HepG2 (cell line): ENCODE measurements at regions not wholly inside any gene's neighbourhood (a gene's known extent, or its start where the extent isn't known, plus 50 kb on each side); places are given as distances from the start of the nearest gene placed in this dataset.

ENCODE experiments used
- ATAC-seq: fragments of 200-7000 bp; cut with Tn5 transposase; 3 replicates; pipeline ENCODE4 v1.9.1; 2020; ENCODE audit warnings: mild to moderate bottlenecking, moderate library complexity
- BruUV-seq: library from RNA; stranded (reverse); fragments of 400-500 nt; replicated peaks from 2 replicates; lab custom pipeline; 2021; lab: Mats Ljungman, UMichigan
- CTCF ChIA-PET: fragments of 300-600 bp; formaldehyde crosslinking; extraction: SDS; loops from one replicate; lab custom pipeline; 2021; ENCODE audit warnings: low total read pairs, inconsistent platforms, low intra/inter-chr PET ratio; lab: Yijun Ruan, JAX
- POLR2A ChIA-PET: fragments of 350-600 bp; sonication (Branson Sonifier 250); formaldehyde crosslinking; loops from one replicate; lab custom pipeline; 2020; ENCODE audit warnings: antibody characterized with exemption, inconsistent platforms; lab: Yijun Ruan, JAX
- DNase-seq: peaks from one replicate; pipeline ENCODE4 v3.0.0-alpha.2; 2015; ENCODE audit warnings: low spot score
- FAIRE-seq: peaks from 3 replicates; lab custom pipeline; 2011; peaks lifted over from hg19 to GRCh38; lab: Jason Lieb, UNC
- H2AFZ ChIP-seq: one replicate; pipeline ENCODE4 v1.6.1; 2011; ENCODE audit warnings: low read length, inconsistent platforms
- H3K27ac ChIP-seq: fragments of 300-600 bp; 3 replicates; pipeline ENCODE4 v1.8.0; 2011; ENCODE audit warnings: mixed run types, mild to moderate bottlenecking, mixed read lengths, low read length, inconsistent platforms; ENCODE audit not compliant: insufficient read depth; ENCODE audit errors: extremely low read length
- H3K27me3 ChIP-seq, 2 experiments: fragments of 200-600 bp in 1 of 2; 2 replicates in 1 of 2; 3 replicates in 1 of 2; pipeline versions ENCODE4 v1.6.0 to v1.8.0; 2011; ENCODE audit warnings: low read length in 2 of 2, mild to moderate bottlenecking in 2 of 2, moderate library complexity in 2 of 2, inconsistent platforms in 1 of 2; ENCODE audit not compliant: insufficient read depth in 2 of 2, control insufficient read depth in 1 of 2
- H3K36me3 ChIP-seq, 2 experiments: fragments of 200-600 bp in 1 of 2; replicated peaks in 1 of 2; 2 replicates in 1 of 2; 3 replicates in 1 of 2; pipeline versions ENCODE4 v1.5.1 to v1.8.0; 2011; ENCODE audit warnings: low read length in 2 of 2, inconsistent platforms in 1 of 2; ENCODE audit not compliant: insufficient read depth in 2 of 2, control insufficient read depth in 1 of 2
- H3K4me1 ChIP-seq: 2 replicates; pipeline ENCODE4 v1.5.1; 2012; ENCODE audit warnings: low read length, inconsistent platforms; ENCODE audit not compliant: insufficient read depth
- H3K4me2 ChIP-seq: 2 replicates; pipeline ENCODE4 v1.6.0; 2011; ENCODE audit warnings: low read depth, low read length, inconsistent platforms
- H3K4me3 ChIP-seq, 3 experiments: fragments of 200-600 bp in 1 of 3; sonication (generic), shearing (Covaris generic) in 1 of 3; replicated peaks in 1 of 3; 2 replicates each; pipeline ENCODE4 v1.5.1; 2011 to 2016; ENCODE audit warnings: low read length in 3 of 3, inconsistent platforms in 2 of 3, low read depth in 2 of 3, mild to moderate bottlenecking in 2 of 3, control low read depth in 1 of 3, mixed read lengths in 1 of 3; ENCODE audit not compliant: insufficient read depth in 1 of 3
- H3K79me2 ChIP-seq: one replicate; pipeline ENCODE4 v1.6.1; 2011; ENCODE audit warnings: low read length, inconsistent platforms; ENCODE audit not compliant: insufficient read depth
- H3K9ac ChIP-seq: 2 replicates; pipeline ENCODE4 v1.6.0; 2011; ENCODE audit warnings: mild to moderate bottlenecking, low read depth, low read length, inconsistent platforms; ENCODE audit not compliant: insufficient read depth
- H3K9me3 ChIP-seq: 2 replicates; pipeline ENCODE4 v1.5.1; 2012; ENCODE audit warnings: mild to moderate bottlenecking, low read length
- H4K20me1 ChIP-seq: 2 replicates; pipeline ENCODE4 v1.6.0; 2011; ENCODE audit warnings: inconsistent platforms, mild to moderate bottlenecking, low read length, moderate library complexity; ENCODE audit not compliant: insufficient read depth
- ATAD3A ChIP-seq: sonication (generic); formaldehyde crosslinking; IDR thresholded peaks from 2 replicates; pipeline ENCODE4 v1.4.0; 2020; ENCODE audit warnings: missing genetic modification reagents
- CSRNP2 ChIP-seq: sonication (generic); formaldehyde crosslinking; conservative IDR thresholded peaks from 2 replicates; pipeline ENCODE4 v1.8.0; 2022; ENCODE audit warnings: low read depth, missing genetic modification reagents
- EEA1 ChIP-seq: sonication (generic); formaldehyde crosslinking; IDR thresholded peaks from 2 replicates; pipeline ENCODE4 v1.5.1; 2020; ENCODE audit warnings: mild to moderate bottlenecking, missing genetic modification reagents, borderline replicate concordance
- KLF6 ChIP-seq: IDR thresholded peaks from 2 replicates; pipeline ENCODE4 v1.8.0; 2016; ENCODE audit warnings: missing biosample characterization, missing genetic modification reagents
- MYNN ChIP-seq: sonication (generic); formaldehyde crosslinking; IDR thresholded peaks from 2 replicates; pipeline ENCODE4 v1.4.0; 2020; ENCODE audit warnings: mild to moderate bottlenecking, low read depth, missing genetic modification reagents
- ZFP62 ChIP-seq: sonication (generic); formaldehyde crosslinking; IDR thresholded peaks from 2 replicates; pipeline ENCODE4 v1.4.0; 2020; ENCODE audit warnings: missing genetic modification reagents
- ZNF282 ChIP-seq: fragments of 450-650 bp; IDR thresholded peaks from 2 replicates; pipeline ENCODE4 v1.6.1; 2018; ENCODE audit not compliant: partially characterized antibody
- ZNF441 ChIP-seq: sonication (generic); formaldehyde crosslinking; IDR thresholded peaks from 2 replicates; pipeline ENCODE4 v1.7.0; 2021; ENCODE audit warnings: missing genetic modification reagents, borderline replicate concordance
- ZNF776 ChIP-seq: sonication (generic); formaldehyde crosslinking; IDR thresholded peaks from 2 replicates; pipeline ENCODE4 v1.4.0; 2020; ENCODE audit warnings: mild to moderate bottlenecking, missing genetic modification reagents
- WGBS: methylation state at CpG from one replicate; pipeline ENCODE4 v1.1.6; 2017; ENCODE audit warnings: low lambda C conversion rate; 5-methylcytosine and 5-hydroxymethylcytosine counted together
- in situ Hi-C: cut with HindIII; loops from 2 replicates; pipeline ENCODE4 v1.10.0; 2017; ENCODE audit warnings: low pct_unique_long_range_greater_than_20kb; ENCODE audit not compliant: extremely low pct_ligation_motif_present
- intact Hi-C: fragments of 100-400 bp; cut with micrococcal nuclease; formaldehyde crosslinking; loops from one replicate; pipeline ENCODE4 v1.10.0; 2022; ENCODE audit not compliant: unreplicated experiment
- TF ChIP-seq, protein P1 (sequence below): sonication (generic); formaldehyde crosslinking; IDR thresholded peaks from 2 replicates; pipeline ENCODE4 v1.5.0; 2020; ENCODE audit warnings: mild to moderate bottlenecking, missing genetic modification reagents, moderate library complexity
- TF ChIP-seq, protein P2 (sequence below): IDR thresholded peaks from 2 replicates; pipeline ENCODE4 v1.6.1; 2016; ENCODE audit warnings: control low read depth

- no peaks in the 10 kb centered on the region for H4K20me1 ChIP-seq
Observed at GRCh38 chr2:138323382-138324067, 178.0 kb upstream of the SPOPL start.

GRCh38 chr2:138324068-138324771 is 177.3 kb upstream of the SPOPL start:
- Histone ChIP-seq H3K36me3 (no peaks in the 10 kb centered on the region), H4K20me1 (no peaks in the 10 kb centered on the region), H2AFZ (no peak overlapping the region), H3K27me3 (no peaks in the 10 kb centered on the region; a peak in 1 of 5 replicates), H3K9ac (no peak overlapping the region), H3K9me3 (no peaks in the 10 kb centered on the region), H3K27ac (no peak overlapping the region), H3K79me2 (no peaks in the 10 kb centered on the region), H3K4me1 (peaks cover 6% of the 10 kb centered on the region), H3K4me3 (no peak overlapping the region), H3K4me2 (no peak overlapping the region)
- ChIA-PET POLR2A (no interaction called here), CTCF (no interaction called here)
- WGBS, result 56% methylated on average over 3 of the region's 3 CpGs
- intact Hi-C loops, result no loop called here
- DNase-seq (peak; percentile 7), ATAC-seq (peak; percentile 83), FAIRE-seq (no peak)
- in situ Hi-C loops, result no loop called here
- no TSS peak for BruUV-seq
- TF ChIP-seq ZNF282, result no peak
- TF ChIP-seq ZFP62 (CRISPR knock-in tag), result no peak
- TF ChIP-seq EEA1 (CRISPR knock-in tag), result no peak
- TF ChIP-seq ATAD3A (CRISPR knock-in tag), result no peak
- TF ChIP-seq, protein P1, sequence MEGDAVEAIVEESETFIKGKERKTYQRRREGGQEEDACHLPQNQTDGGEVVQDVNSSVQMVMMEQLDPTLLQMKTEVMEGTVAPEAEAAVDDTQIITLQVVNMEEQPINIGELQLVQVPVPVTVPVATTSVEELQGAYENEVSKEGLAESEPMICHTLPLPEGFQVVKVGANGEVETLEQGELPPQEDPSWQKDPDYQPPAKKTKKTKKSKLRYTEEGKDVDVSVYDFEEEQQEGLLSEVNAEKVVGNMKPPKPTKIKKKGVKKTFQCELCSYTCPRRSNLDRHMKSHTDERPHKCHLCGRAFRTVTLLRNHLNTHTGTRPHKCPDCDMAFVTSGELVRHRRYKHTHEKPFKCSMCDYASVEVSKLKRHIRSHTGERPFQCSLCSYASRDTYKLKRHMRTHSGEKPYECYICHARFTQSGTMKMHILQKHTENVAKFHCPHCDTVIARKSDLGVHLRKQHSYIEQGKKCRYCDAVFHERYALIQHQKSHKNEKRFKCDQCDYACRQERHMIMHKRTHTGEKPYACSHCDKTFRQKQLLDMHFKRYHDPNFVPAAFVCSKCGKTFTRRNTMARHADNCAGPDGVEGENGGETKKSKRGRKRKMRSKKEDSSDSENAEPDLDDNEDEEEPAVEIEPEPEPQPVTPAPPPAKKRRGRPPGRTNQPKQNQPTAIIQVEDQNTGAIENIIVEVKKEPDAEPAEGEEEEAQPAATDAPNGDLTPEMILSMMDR (CRISPR knock-in tag), result 0 out of 2 replicates have a peak, but pooled peaks have one; percentile 21
- no peak for TF ChIP-seq ZNF776 (CRISPR knock-in tag)
- no peak for TF ChIP-seq KLF6 (CRISPR knock-in tag)
- no peak for TF ChIP-seq ZNF441 (CRISPR knock-in tag)
- no peak for TF ChIP-seq CSRNP2

More at GRCh38 chr2:138323382-138324067, 178.0 kb upstream of the SPOPL start:
- CTCF ChIA-PET, result no interaction called here
- Histone ChIP-seq H3K4me1 (no peaks in the 10 kb centered on the region), H3K27me3 (no peaks in the 10 kb centered on the region; a peak in 1 of 5 replicates)
- in situ Hi-C loops, result no loop called here
- TF ChIP-seq, protein P2, sequence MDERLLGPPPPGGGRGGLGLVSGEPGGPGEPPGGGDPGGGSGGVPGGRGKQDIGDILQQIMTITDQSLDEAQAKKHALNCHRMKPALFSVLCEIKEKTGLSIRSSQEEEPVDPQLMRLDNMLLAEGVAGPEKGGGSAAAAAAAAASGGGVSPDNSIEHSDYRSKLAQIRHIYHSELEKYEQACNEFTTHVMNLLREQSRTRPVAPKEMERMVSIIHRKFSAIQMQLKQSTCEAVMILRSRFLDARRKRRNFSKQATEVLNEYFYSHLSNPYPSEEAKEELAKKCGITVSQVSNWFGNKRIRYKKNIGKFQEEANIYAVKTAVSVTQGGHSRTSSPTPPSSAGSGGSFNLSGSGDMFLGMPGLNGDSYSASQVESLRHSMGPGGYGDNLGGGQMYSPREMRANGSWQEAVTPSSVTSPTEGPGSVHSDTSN (CRISPR knock-in tag), result no peak
- TF ChIP-seq MYNN (CRISPR knock-in tag), result no peak
- TF ChIP-seq, all 625 proteins: peak for 0
- ATAC-seq, result peak; percentile 62
- Histone ChIP-seq H3K9ac (no peak overlapping the region), H3K79me2 (no peaks in the 10 kb centered on the region), H3K36me3 (no peaks in the 10 kb centered on the region), H3K4me3 (no peak overlapping the region), H3K4me2 (no peak overlapping the region), H3K27ac (no peak overlapping the region), H3K9me3 (no peaks in the 10 kb centered on the region), H2AFZ (no peak overlapping the region)
- POLR2A ChIA-PET, result no interaction called here
- intact Hi-C loops, result no loop called here
- BruUV-seq, result no TSS peak
- no peak for DNase-seq
- no peak for FAIRE-seq
- 87% methylated on average over 2 of the region's 2 CpGs for WGBS
